ENCODE measurements at regions not wholly inside any gene's neighbourhood (a gene's known extent, or its start where the extent isn't known, plus 50 kb on each side); places are given as distances from the start of the nearest gene placed in this dataset.
"Not testable (repeated sequence)": the region's sequence is repeated elsewhere in the genome, so short reads cannot be mapped to it uniquely, and the experiment has no call there.

- CTCF ChIA-PET, result no interaction called here
- BruUV-seq (replicated peaks), result no TSS peak
- Mint-ChIP-seq H3K4me1 (ENCODE audit: insufficient read depth, unreplicated experiment) (peaks cover 16% of the 10 kb centered on the region), H3K4me3 (ENCODE audit: unreplicated experiment) (no peak overlapping the region), H3K36me3 (ENCODE audit: insufficient read depth, unreplicated experiment) (no peaks in the 10 kb centered on the region), H3K9me3 (ENCODE audit: unreplicated experiment) (no peaks in the 10 kb centered on the region), H3K27me3 (ENCODE audit: insufficient read depth, unreplicated experiment) (peaks cover 69% of the 10 kb centered on the region), H3K27ac (ENCODE audit: low read depth, unreplicated experiment) (peak overlapping the region; percentile 39)
- intact Hi-C loops (cut with micrococcal nuclease), result no loop called here
- no peak for DNase-seq (ENCODE audit: unreplicated experiment)
- TF ChIP-seq, protein P1, sequence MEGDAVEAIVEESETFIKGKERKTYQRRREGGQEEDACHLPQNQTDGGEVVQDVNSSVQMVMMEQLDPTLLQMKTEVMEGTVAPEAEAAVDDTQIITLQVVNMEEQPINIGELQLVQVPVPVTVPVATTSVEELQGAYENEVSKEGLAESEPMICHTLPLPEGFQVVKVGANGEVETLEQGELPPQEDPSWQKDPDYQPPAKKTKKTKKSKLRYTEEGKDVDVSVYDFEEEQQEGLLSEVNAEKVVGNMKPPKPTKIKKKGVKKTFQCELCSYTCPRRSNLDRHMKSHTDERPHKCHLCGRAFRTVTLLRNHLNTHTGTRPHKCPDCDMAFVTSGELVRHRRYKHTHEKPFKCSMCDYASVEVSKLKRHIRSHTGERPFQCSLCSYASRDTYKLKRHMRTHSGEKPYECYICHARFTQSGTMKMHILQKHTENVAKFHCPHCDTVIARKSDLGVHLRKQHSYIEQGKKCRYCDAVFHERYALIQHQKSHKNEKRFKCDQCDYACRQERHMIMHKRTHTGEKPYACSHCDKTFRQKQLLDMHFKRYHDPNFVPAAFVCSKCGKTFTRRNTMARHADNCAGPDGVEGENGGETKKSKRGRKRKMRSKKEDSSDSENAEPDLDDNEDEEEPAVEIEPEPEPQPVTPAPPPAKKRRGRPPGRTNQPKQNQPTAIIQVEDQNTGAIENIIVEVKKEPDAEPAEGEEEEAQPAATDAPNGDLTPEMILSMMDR (IDR thresholded peaks at IDR 0.05; ENCODE audit: unreplicated experiment), result no peak
- POLR2A ChIA-PET, result interaction anchor here (0.6 kb wide), 1 partner anchor 68 kb away, joined by 3 read pairs; no protein-coding TSS in a partner anchor
Measured at GRCh38 chrX:113510586-113510985, 670.0 kb upstream of the AMOT start.

DNA sequence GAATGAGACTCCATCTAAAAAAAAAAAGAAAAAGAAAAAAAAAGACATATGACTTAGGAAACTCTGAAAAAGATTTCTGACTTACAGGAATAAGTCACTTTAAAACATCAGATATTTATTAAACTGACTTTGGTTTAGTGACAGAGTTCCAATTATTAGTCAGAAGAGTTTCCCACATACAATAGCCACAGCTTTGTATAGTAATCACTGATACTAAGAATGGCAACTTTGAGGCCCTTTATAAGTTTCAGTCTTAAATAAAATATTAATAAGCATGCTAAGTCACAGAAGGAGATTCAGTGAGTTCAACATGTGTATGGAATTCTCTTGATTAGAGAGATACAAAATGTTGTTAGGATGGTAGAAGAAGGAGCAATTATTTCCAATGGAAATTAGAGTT is 652.3 kb upstream of the AMOT start:
- TF ChIP-seq, protein P1 (IDR thresholded peaks at IDR 0.05; ENCODE audit: unreplicated experiment), result no peak
- Mint-ChIP-seq H3K36me3 (ENCODE audit: insufficient read depth, unreplicated experiment) (no peaks in the 10 kb centered on the region), H3K27me3 (ENCODE audit: insufficient read depth, unreplicated experiment) (peaks cover 89% of the 10 kb centered on the region), H3K4me1 (ENCODE audit: insufficient read depth, unreplicated experiment) (no peaks in the 10 kb centered on the region), H3K9me3 (ENCODE audit: unreplicated experiment) (no peaks in the 10 kb centered on the region), H3K4me3 (ENCODE audit: unreplicated experiment) (no peak overlapping the region), H3K27ac (ENCODE audit: low read depth, unreplicated experiment) (no peak overlapping the region)
- POLR2A ChIA-PET, result no interaction called here
- intact Hi-C loops (cut with micrococcal nuclease), result no loop called here
- no TSS peak for BruUV-seq (replicated peaks)
- DNase-seq (ENCODE audit: unreplicated experiment), result no peak
- CTCF ChIA-PET, result no interaction called here

- Mint-ChIP-seq H3K9me3 (ENCODE audit: unreplicated experiment) (peaks cover 2% of the 10 kb centered on the region), H3K4me1 (ENCODE audit: insufficient read depth, unreplicated experiment) (no peaks in the 10 kb centered on the region), H3K27ac (ENCODE audit: low read depth, unreplicated experiment) (no peak overlapping the region), H3K4me3 (ENCODE audit: unreplicated experiment) (no peak overlapping the region), H3K27me3 (ENCODE audit: insufficient read depth, unreplicated experiment) (peaks cover 66% of the 10 kb centered on the region), H3K36me3 (ENCODE audit: insufficient read depth, unreplicated experiment) (no peaks in the 10 kb centered on the region)
- no TSS peak for BruUV-seq (replicated peaks)
- DNase-seq (ENCODE audit: unreplicated experiment), result peak; percentile 44
- CTCF ChIA-PET, result no interaction called here
- intact Hi-C loops (cut with micrococcal nuclease), result no loop called here
- POLR2A ChIA-PET, result no interaction called here
- TF ChIP-seq, protein P1 (IDR thresholded peaks at IDR 0.05; ENCODE audit: unreplicated experiment), result no peak
Measured at GRCh38 chrX:113473418-113473817, 632.8 kb upstream of the AMOT start.

DNA sequence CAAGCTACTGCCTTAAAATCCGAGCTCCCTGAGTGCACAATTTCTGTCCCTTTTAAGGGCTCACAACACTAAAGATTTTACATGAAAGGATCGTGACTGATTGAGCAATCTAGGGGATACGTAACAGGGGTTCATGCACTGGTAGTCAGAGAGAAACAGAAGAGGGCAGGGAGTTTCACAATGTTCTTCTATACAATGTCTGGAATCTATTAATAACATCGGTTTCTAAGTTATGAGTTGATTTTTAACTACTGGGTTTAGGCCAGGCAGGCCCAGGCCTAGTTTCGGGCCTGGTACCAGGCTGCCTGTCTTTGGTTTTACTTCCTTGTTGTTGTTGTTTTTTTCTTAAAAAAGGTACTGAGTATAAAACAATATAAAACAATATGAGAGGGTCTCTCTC is 632.4 kb upstream of the AMOT start:
- H3K4me1 Mint-ChIP-seq (ENCODE audit: insufficient read depth, unreplicated experiment); H3K36me3 Mint-ChIP-seq (ENCODE audit: insufficient read depth, unreplicated experiment); POLR2A ChIA-PET; H3K9me3 Mint-ChIP-seq (ENCODE audit: unreplicated experiment); intact Hi-C loops (cut with micrococcal nuclease); H3K27ac Mint-ChIP-seq (ENCODE audit: low read depth, unreplicated experiment); BruUV-seq (replicated peaks); H3K4me3 Mint-ChIP-seq (ENCODE audit: unreplicated experiment): not testable (repeated sequence)
- CTCF ChIA-PET, result interaction anchor here (0.6 kb wide), 1 partner anchor 181 kb away, joined by 4 read pairs; no protein-coding TSS in a partner anchor
- peaks cover 62% of the 10 kb centered on the region for H3K27me3 Mint-ChIP-seq (ENCODE audit: insufficient read depth, unreplicated experiment)
- peak; percentile 48 for DNase-seq (ENCODE audit: unreplicated experiment)

DNA sequence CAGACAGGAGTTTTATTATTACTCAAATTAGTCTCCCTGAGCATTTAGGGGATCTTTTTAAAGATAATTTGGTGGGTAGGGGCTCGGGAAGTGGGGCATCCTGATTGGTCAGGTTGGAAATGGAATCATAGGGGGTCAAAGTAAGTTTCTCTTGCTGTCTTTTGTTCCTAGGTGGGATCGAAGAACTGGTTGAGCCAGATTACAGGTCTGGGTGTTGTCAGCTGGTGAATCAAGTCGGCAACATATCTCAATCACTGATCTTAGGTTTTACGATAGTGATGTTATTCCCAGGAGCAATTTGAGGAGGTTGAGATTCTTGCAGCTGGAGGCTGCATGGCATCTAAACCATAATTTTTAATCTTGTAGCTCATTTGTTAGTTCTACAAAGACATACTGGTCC is 629.5 kb upstream of the AMOT start:
- POLR2A ChIA-PET, result no interaction called here
- DNase-seq (ENCODE audit: unreplicated experiment), result no peak
- no peak overlapping the region for H3K27ac Mint-ChIP-seq (ENCODE audit: low read depth, unreplicated experiment)
- H3K27me3 Mint-ChIP-seq (ENCODE audit: insufficient read depth, unreplicated experiment), result peaks cover 45% of the 10 kb centered on the region
- H3K36me3 Mint-ChIP-seq (ENCODE audit: insufficient read depth, unreplicated experiment), result no peaks in the 10 kb centered on the region
- no peaks in the 10 kb centered on the region for H3K9me3 Mint-ChIP-seq (ENCODE audit: unreplicated experiment)
- BruUV-seq (replicated peaks), result no TSS peak
- TF ChIP-seq, protein P1 (IDR thresholded peaks at IDR 0.05; ENCODE audit: unreplicated experiment), result no peak
- intact Hi-C loops (cut with micrococcal nuclease), result no loop called here
- H3K4me3 Mint-ChIP-seq (ENCODE audit: unreplicated experiment), result no peak overlapping the region
- H3K4me1 Mint-ChIP-seq (ENCODE audit: insufficient read depth, unreplicated experiment), result no peaks in the 10 kb centered on the region
- CTCF ChIA-PET, result interaction anchor here (1.2 kb wide), 1 partner anchor 13 kb away, joined by 4 read pairs; no protein-coding TSS in a partner anchor
